ENCODE measurements at regions not wholly inside any gene's neighbourhood (a gene's known extent, or its start where the extent isn't known, plus 50 kb on each side); places are given as distances from the start of the nearest gene placed in this dataset.

- DNase-seq = no peak
Observed at GRCh38 chr18:24995056-24995455, 356.9 kb downstream of the ZNF521 start.

DNA sequence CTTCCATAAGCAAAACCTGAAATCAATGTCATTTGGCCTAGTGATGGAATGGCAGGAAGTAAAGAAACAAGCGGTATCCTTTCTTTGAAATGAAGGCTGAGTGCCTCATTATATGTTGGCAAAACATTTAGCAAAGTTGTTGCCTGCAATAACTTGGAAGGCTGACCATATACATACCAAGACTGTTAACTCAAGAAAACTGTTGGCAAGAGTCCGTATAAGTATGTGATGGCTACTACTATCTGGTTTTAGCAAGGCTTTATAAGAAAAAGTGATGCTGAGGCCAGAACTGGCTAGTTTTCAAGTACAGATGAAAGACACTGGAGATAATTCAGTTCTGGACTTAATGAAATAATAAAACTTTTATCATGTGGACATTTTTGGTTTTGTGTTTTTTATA lies 356.2 kb downstream of the ZNF521 start:
- DNase-seq = no peak

GRCh38 chr18:24999650-25000267 lies 352.2 kb downstream of the ZNF521 start:
- no peak for DNase-seq

DNA sequence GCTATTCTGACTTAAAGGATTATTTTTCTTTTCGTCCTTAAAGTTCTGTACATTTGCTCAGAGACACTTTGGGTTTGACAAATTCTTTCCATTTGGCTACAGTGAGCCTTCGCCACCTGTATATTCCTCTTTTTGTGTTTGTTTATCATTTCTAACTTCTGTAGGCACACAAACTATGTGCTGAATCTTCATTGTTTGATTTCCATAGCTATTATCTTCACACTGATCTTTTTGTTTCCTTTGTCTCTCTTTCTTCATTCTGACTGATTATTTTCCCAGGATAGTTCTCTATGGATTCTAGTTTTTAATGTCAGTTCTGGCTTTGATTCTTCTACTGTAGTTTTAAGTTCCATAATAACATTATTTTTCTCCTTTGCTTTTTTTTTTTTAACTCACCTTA lies 350.2 kb downstream of the ZNF521 start:
- no peak for DNase-seq

GRCh38 chr18:25005541-25006403 lies 346.2 kb downstream of the ZNF521 start:
- no peak for DNase-seq

DNA sequence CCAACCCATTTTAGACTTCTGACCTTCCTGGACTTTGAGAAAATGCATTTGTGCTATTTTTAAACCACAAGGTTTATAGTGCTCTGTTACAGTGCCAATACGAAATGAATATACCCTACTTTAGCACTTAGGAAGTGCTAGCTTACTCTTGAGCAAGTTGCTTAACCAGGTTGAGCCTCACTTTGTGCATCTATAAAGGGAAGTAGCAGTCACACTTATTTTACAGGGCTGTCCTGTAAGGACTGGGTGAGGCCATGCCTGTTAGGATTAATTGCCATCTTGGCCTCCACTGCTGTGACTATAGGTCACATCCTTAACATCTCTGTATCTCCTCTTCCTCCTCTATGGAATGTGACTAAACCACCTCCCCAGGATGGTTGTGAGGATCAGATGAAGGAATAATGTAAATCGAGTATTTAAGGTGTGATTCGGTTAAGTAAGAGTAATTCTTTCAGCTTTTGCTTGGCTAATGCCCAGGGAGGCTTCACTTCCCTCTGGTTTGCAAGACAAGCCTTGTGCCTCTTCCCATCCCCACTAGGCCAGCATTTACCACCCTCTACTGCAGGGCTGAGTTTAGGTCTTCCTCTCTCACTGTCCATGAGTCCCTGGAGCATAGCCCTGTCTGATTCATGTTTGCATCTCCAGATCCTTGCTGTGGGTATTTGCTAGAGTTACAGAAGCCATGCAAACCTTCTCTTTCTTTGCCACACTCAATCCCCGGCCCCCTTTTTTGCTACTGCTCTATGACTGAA lies 341.2 kb downstream of the ZNF521 start:
- no peak for DNase-seq

Data from NCI-H1092 (cell line).